ENCODE measurements at regions not wholly inside any gene's neighbourhood (a gene's known extent, or its start where the extent isn't known, plus 50 kb on each side); places are given as distances from the start of the nearest gene placed in this dataset.
"Not testable (repeated sequence)": the region's sequence is repeated elsewhere in the genome, so short reads cannot be mapped to it uniquely, and the experiment has no call there.

- DNase-seq (ENCODE audit: low read depth): not testable (repeated sequence)
These were observed 52.9 kb upstream of the CSF1 start for GRCh38 chr1:109857702-109858101.

DNA sequence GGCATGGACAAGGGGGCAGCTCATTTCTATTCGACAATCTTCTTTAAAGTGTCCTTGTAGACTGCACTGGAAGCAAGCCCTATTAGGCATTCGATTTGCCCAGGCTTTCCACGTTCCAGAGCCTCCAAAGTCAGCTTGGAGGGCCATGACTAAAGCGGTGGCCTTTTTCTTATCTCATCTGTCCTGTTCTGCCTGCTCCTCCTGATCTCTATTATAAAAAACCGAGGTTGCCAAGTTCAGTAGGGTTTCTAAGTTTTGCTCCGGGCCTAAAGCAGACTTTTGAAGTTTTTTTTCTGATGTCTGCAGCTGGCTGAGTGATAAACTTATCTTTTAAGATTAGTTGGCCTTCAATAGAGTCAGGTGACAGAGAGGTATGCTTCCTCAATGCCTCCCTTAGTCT lies 54.7 kb upstream of the CSF1 start:
- not testable (repeated sequence) for DNase-seq (ENCODE audit: low read depth)

DNA sequence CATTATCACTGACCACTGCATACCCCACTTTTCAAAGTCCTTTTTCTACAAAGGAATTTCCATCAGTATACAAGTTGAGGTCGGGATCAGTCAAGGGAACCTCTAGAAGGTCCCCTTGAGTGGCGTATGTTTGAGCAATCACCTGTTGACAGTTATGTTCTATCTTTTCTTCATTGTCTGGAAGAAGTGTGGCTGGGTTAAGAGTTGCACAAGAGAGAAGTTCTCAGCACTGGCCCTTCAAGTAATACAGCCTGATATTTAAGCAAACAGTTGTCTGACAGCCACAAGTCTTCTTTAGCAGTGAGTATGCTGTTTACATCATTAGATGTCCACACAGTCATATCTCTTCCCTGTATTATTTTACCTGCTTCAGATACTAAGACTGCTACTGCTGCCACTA lies 56.7 kb upstream of the CSF1 start:
- not testable (repeated sequence) for DNase-seq (ENCODE audit: low read depth)

- not testable (repeated sequence) for DNase-seq (ENCODE audit: low read depth)
These were observed 58.2 kb upstream of the CSF1 start for GRCh38 chr1:109852221-109853015.

DNA sequence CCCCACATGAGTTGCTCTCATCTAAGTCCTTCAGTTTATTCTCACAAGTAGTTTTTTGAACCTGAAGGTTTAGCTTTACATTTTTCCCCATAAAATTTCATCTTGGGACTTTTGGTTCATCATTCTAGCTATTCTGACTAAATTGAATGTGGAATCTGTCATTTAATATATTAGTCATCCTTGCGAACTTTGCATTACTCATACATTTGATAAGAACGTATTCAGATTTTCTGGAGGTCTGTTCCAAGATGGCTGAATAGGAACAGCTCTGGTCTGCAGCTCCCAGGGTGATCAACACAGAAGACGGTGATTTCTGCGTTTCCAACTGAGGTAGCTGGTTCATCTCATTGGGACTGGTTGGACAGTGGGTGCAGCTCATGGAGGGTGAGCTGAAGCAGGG lies 59.8 kb upstream of the CSF1 start:
- DNase-seq (ENCODE audit: low read depth): no peak

DNA sequence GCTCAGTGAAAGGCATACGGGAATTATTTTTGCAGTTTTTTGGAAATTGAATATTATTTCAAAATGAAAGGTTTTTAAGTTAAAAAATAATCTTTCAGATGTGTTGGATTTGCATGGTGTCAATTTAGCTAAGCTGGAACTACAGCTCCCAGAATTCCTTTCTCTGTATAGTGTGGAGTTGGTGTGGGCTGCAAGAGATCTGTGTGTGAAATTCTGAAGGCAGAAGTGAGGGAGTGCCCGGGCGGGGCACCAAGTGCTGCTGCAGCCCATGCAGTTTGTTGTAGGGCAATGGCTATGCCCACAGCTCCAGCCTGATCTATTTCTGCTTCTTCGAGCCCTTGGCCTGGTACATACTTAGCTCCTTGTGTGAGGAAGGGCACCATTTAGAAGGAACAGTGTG lies 60.5 kb upstream of the CSF1 start:
- DNase-seq (ENCODE audit: low read depth): no peak

GRCh38 chr1:109849655-109850054 lies 61.0 kb upstream of the CSF1 start:
- DNase-seq (ENCODE audit: low read depth): no peak

GRCh38 chr1:109847251-109847650 lies 63.4 kb upstream of the CSF1 start:
- no peak for DNase-seq (ENCODE audit: low read depth)

GRCh38 chr1:109846846-109847245 lies 63.8 kb upstream of the CSF1 start:
- no peak for DNase-seq (ENCODE audit: low read depth)

GRCh38 chr1:109846162-109846561 lies 64.5 kb upstream of the CSF1 start:
- DNase-seq (ENCODE audit: low read depth): no peak

DNA sequence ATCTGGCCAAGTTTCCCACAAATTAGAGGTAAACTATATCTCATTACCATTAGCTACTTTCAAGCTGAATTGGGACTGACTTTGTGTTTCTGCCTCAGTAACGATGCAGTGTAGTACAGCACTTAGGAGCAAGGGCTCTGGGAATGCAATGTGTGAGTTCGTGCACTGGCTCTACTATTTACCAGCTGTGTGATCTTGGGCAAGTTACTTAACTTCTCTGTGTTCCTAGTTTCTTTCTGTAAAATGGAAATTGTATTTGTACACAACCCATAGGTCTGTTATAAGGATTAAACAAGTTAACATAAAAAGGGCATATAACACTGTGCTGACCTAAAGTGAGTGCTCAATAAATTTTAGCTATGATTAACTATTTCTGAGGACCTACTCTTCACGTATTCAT lies 65.0 kb upstream of the CSF1 start:
- no peak for DNase-seq (ENCODE audit: low read depth)

DNA sequence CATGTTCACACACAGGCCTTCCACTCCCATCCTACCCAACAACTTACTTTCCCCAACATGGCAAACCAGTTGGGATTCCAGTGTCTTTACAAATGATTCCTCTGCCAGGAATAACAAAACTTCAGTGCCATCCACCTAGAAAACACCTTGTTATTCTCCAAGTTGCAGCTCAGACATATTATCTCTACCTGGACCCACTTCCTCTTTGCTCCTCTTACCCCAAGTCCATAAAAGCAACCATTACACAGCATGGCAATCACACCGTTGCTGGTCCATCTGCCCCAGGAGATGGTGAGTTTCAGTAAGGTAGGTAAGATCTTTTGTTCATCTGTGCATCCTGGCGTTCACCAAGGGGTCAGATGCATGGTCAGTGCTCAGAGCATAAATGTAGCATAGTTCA lies 66.0 kb upstream of the CSF1 start:
- DNase-seq (ENCODE audit: low read depth): no peak

DNA sequence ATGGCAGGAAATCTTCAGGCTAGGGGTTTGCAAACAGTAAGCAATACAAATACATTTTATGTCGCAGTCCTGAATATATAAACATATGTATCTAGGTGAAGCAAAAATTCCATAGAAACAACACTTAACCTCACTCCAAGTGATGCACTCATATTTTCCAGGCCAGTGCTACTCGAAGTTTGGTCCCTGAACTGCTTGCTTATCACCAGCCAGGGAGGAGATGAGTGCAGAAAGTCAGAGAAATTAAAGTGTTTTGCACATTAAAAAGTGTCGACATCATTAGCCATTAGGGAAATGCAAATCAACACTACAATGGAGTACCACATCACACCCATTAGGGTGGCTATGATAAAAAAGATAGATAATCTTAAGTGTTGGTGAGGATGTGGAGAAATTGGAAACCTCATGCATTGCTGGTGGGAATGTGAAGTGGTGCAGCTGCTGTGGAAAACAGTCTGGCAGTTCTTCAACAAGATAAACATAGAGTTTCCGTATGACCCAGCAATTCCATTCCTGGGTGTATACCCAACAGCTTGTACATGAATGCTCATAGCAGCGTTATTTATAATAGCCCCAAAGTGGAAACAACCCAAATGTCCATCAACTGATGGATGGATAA lies 70.5 kb upstream of the CSF1 start:
- no peak for DNase-seq (ENCODE audit: low read depth)

GRCh38 chr1:109839276-109839675 lies 71.4 kb upstream of the CSF1 start:
- not testable (repeated sequence) for DNase-seq (ENCODE audit: low read depth)

- DNase-seq (ENCODE audit: low read depth): no peak
These were observed 71.8 kb upstream of the CSF1 start for GRCh38 chr1:109838838-109839240.

GRCh38 chr1:109837852-109838570 lies 72.6 kb upstream of the CSF1 start:
- DNase-seq (ENCODE audit: low read depth): no peak

DNA sequence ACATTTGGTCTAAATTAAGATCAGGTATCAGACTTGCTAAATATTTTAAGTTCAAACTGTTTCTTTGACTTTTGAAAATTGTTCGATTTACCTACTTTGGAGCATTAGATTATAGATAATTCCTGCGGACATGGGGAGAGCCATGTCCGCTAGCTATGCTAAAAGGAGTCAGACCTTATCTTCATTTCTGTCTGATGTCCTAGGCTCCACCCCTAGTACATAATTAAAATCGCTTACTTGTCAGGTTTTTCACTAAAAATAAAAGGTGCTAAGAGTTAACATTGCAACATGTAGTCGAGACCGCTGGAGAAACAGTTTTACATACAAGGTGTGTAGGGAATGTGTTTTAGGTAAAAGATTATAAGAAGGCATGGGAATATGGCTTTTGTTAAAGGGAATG lies 71.9 kb upstream of the EPS8L3 start:
- DNase-seq (ENCODE audit: low read depth): not testable (repeated sequence)

DNA sequence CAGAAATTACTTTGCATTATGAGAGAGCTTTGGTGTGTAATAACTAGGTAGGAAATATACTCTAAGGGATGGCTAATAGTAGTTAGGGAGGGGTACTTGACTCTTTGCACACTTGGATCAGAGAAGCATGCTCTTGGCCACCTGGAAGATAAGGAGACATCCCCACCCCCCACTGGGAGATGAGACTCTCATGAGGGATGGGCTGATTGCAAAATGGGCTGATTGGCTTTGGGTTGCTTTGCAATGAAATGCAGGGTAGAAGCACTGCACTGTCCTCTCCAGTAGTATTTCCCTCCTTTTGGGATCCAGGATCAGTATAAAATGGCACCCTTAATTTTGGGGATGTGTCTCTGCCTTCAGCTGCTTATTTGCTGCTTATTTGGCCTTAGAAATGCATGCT lies 71.2 kb upstream of the EPS8L3 start:
- no peak for DNase-seq (ENCODE audit: low read depth)

- DNase-seq (ENCODE audit: low read depth): no peak
These were observed 69.2 kb upstream of the EPS8L3 start for GRCh38 chr1:109832945-109833344.

DNA sequence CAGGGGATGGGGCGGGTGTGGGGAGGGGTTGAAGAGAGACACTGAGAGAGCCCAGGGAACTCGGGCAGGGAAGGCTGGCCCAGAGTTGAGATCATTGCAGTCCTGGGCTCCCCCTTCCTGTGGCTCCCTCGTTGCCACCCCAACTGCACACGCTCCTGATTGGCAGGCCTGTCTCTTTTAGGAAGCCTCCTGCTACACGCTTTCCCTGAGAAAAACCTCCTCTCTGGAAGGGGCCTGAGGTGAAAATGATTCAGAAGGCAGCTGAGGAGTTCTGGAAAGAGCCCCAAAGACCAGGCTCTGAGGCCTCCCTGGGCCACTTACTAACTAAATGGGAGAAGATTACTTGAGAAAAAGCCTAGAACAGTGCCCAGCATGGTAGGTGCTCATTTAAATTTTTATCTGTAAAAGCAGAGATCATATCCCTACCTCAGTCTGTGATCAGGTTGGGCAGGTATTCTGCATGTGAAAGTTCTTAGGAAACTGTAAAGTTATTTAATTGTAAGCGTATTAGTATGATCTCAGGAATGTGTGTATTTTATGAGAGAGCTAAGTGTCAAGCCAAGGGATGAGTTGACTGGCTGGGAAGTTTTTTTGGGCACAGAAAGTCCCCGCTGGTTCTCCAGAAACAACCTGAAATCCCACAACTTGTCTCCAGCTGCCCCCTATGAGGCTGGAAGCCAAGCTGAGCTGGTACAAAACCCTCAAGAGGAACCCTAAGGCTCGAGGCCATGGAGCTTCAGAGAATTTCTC lies 65.2 kb upstream of the EPS8L3 start:
- DNase-seq (ENCODE audit: low read depth): no peak

DNA sequence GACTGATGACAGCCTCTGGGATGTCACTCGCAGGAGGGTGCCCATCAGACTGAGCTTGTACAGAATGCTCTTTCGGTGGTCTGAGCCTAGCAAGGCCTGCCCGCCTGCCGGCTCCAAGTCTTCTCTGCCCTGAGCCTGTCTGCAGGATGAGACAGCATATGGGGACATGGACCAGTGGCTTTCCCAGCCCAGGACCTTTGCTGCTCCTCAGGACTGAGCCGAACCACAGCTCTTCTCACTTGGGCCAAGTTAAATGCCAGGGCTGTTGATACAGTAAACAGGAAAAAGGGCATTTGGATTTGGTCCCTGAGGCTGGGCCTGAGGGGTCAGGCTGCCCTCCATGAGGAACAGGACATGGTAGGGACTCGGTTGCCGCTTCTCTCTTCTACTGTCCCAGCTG lies 64.3 kb upstream of the EPS8L3 start:
- DNase-seq (ENCODE audit: low read depth): no peak

DNA sequence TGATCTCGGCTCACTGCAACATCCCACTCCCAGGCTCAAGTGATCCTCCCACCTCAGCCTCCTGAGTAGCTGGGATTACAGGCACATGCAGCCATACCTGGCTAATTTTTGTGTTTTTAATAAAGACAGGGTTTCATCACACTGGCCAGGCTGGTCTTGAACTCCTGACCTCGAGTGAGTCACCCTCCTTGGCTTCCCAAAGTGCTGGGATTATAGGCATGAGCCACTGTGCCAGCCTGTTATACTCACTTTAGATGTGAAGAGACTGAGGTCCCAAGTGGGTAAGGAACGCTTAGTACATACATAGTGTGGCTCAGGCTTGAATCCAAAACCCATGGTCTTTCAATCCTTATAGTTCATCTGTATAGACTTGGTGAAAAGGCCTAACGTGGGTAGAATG lies 63.7 kb upstream of the EPS8L3 start:
- DNase-seq (ENCODE audit: low read depth): no peak

All from HS-5 (cell line).